GM21737 (cell line): ENCODE measurements at regions not wholly inside any gene's neighbourhood (a gene's known extent, or its start where the extent isn't known, plus 50 kb on each side); places are given as distances from the start of the nearest gene placed in this dataset.

ENCODE experiments used
- ATAC-seq: cut with Tn5 transposase; IDR thresholded peaks from one replicate; pipeline ENCODE4 v1.9.1; 2021; ENCODE audit warnings: mild to moderate bottlenecking, moderate library complexity; ENCODE audit not compliant: unreplicated experiment

DNA sequence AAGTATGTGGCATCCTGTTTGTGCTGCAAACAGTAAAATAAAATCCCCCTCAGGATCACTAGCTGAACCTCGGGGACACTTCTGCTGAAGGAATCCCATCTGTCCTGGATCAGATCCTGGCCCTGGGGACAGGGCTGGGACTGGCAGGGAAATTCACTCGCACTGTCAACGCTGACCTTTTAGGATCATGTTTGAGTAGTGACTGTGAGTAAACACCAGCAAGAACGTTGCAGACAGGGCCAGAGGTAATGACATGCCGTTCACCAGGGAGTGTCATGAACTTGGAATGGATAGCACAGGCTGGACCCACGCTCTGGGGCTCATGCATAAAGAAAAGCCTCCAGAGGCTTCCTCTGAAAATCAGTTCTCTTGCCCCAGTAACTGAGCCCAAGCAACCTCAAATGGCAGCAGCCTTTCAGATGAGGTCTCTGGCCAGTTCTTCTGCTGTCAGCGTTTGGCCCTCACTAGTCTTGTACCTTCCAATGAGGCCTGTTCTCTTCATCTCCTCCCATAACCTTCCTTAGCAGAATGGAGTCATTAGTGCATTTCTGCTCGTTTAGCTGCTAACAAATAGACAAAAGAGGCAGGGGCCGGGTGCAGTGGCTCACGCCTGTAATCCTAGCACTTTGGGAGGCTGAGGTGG lies 51.0 kb upstream of the BARX2 start:
- ATAC-seq = no peak

DNA sequence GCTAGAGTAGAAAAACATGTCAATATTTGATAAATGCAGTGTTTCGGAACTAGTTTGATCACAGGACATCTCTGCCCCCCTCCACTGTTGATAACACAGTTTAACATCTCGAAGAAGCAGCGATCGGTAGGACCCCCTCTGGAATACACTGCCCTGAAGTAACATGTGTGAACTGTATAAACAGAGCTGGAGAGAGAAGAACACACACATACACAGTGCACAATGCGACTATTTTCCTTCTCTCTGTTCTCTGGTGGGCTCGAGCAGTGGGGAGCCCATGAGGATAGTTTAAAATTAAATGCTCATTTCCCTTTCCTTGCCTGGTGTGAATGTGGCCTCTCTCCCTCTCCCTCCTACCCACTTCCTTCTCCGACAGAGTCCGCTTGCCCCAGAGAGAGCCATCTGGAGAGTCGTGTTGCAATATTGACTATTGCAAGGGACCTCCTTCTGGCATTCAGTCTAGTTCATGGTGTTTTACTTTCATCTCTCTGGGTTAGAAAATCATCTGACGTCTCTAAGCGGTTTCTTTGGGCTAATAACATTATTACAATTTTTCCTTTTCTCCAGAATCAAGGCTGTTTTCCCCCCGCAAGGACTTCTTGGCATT lies 51.6 kb upstream of the BARX2 start:
- ATAC-seq = no peak

DNA sequence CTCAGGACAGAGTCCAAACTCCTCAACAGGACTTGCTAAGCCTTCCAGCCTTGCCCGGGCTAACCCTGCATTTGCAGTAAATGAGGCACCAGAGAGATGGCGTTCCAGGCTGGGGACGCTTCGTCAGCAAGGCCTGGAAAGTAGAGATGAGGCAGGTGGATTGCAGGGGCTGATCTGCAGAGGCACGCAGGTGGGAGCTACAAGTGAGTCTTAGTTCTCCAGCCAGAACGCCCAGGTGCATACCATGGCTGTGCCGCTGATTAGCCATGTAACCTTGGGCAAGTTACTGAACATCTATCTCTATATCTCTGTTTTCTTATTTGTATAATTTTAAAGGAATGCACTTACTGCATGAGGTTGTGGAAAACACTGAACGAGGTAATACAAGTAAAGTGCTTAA lies 52.7 kb upstream of the BARX2 start:
- ATAC-seq = no peak

DNA sequence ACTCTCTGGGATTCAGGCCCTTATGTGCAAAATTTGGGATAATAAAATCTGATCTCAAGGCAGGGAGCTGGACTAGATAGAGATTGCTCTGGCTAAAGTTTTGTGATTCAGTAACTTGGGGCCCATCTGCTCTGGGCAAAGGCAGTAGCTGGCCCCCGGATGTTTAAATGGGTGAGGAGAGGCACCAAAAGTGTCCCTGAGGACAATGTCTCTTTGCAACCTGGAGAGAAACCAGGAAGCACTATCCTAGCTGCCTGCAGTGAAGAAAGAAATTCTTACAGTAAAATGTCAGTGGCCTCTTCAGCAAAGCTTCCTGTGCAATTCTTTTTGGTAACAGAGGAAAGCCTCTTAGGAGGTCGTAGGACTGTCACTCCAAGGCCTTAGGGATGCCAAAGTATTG lies 54.6 kb upstream of the BARX2 start:
- ATAC-seq = no peak

DNA sequence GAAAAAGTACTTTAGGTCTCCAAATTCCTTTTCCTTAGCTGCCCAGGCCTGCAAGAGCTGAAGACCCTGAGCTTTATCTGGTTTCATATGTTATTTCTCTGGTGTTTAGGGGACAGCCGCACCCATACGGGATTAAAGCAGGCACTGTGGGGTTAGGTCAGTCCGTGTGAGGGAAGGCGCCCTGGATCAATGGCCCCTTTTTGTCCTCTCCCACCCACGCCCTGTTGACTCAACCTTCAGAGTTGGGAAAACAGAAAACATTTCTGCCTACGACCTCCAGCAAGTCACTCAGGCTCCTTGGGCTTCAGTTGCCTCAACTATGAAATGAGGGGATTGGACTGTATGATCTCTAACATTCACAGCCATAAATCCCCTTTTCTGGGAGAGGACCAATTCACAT lies 55.2 kb upstream of the BARX2 start:
- ATAC-seq = no peak

DNA sequence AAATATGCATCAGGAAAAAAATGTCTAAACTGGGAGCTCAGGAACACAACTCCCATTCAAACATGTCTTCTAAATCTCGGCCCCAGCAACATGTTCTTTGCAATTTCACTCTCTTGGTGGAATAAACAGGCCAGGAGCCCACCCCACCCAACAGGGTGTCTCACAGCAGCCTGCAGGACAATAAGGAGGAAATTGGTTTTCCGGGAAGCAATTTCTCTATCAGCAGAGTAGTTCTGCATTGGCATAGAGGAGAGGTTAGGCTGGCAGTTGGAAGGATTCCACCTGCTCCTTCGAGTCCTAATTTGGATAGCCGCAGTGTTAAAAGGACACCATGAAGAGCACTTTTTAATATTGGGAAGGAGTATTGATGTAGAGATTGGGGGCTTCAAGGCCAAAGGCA lies 55.9 kb upstream of the BARX2 start:
- no peak for ATAC-seq

DNA sequence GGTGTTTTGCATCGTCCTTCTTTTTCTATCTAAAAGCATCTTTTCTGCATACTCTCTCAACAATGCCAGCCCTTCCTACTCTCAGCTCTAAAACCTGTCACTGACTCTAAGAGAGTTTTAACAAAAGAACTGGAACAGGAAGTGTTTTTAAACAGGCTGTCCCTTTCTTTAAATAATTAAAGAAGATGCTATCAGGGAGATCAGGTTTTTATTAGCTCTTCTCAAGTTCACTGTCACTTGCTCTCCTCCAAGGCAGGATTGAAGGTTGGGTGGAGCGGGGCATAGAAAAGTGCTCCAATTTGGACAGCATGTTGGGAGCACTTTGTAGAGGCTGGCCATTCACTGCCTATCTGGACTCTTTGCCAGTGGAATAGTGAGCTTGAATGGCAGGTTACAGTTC lies 56.4 kb upstream of the BARX2 start:
- ATAC-seq = no peak

DNA sequence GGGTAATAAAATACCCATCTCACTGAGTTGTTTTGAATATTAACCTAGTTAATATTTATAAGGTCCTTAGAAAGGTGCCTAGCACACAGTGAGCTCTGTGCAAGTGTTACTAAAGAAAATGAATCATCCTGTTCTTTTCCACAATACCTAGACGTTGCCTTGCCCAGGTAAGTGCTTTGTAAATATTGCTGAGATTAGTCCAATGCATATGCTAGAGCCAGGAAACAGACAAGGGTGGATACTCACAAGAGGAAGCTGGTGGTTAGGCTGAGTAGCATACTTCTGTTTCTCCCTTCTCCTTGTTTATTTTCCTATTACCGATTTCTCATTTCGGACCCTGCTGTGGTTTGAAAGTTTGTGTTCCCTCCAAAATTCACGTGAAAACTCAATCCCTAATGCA lies 58.1 kb upstream of the BARX2 start:
- no peak for ATAC-seq

DNA sequence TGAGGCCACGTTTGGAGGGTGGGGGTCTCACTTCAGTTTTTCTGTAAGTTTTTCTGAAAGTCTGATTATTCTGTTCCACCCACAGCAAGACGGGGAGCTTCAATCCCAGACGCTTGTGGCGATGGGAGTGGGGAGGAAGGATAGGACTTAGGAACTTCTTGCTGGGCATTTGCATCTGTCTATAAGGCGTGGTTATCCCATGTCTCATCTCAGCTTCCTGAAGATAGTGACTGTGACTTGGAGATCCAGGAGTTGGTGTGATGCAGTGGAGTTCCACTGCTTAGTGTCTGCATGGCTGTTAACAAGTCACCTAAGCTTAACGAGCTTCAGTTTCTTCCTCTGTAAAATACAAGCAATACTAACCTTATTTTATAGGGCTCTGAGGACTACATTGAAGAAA lies 58.9 kb upstream of the BARX2 start:
- ATAC-seq = no peak

DNA sequence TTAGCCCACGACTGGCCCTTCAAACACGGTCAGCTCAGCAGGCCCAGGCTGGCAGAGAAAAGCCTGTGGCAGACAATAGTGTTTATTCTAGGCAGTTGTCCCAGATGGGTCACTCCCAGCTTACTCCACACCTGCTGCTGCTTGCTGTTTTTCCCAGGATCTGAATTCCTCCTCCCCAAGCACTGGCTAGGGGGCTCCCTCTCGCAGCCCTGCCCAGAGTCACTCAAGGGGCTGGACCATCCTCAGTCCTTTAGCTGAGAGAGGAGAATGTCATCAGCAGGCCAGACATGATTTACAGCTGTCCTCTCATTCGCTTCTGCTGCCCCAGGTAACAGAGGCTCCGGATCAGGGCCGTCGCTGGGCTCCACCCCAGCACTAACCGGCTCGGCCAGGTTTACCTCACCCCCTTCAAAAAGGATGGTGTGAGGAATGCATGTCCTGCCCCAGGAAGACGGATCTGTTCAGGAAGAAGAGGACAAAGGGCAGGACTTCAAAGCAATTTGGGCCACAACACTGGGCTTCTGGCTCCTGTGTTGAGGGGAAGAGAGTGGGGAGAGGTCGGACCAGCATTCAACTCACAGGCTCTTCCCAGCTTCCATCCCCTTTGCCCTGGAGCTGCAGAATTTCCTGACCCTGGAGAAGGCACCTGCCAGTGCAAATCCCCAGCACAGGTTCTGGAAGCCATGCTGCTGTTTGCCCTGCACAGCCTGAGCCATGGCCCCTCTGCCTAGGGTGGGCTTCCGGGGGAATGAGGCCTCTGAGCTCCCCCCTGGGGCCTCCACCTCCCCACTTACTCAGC lies 59.7 kb upstream of the BARX2 start:
- no peak for ATAC-seq

DNA sequence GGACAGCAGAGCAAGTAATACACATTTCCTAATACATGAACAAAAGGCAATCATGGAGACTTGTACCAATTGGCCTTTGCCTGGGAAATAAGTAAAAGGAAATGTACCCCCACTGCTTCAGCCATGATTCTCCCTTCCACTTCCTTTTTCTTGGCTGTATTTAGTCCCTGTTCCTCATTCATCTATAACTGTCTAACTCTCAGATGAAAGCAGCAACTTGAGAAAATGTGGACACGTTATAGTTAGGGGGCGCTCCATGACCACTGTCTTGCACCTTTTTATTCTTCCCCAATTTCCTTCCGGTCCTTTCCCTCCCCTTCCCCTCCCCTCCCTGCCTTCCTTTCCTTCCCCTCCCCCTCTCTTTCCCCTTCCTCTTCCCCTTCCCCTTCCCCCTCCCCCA lies 61.3 kb upstream of the BARX2 start:
- ATAC-seq = no peak

DNA sequence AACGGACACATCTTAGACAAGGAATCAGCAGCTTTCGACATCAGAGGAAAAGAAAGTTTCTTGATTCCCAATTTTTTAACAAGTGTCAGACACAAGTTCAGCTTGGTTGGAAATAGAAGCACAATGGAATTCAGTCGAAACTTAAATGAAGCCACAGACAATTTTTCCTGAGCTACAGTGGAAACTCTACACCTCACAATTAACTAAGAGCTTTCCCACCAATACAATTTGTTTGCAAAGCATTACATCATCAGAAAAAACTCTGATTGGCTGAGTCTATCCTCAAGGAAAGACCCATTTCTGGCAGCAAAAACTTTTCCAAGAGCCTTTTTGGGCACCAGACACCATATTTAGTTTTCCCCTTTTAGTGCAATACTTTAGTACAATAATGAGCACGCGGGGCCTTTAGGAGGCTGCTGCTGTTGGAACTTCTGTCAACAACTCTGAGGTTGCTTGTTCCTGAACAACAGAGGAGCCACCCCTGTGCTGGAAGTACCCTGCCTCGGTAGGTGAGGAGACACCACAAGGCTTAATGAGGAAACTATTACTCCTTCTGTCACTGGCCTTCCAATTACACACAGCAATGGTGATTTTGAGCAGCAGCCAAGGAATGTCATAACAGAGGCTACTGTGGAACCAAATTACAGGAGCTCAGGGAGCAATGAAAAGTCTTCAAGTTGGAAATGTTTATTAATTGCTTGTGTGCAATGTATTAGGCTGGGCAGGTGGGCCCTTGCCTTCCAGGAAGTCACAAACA lies 61.9 kb upstream of the BARX2 start:
- no peak for ATAC-seq

DNA sequence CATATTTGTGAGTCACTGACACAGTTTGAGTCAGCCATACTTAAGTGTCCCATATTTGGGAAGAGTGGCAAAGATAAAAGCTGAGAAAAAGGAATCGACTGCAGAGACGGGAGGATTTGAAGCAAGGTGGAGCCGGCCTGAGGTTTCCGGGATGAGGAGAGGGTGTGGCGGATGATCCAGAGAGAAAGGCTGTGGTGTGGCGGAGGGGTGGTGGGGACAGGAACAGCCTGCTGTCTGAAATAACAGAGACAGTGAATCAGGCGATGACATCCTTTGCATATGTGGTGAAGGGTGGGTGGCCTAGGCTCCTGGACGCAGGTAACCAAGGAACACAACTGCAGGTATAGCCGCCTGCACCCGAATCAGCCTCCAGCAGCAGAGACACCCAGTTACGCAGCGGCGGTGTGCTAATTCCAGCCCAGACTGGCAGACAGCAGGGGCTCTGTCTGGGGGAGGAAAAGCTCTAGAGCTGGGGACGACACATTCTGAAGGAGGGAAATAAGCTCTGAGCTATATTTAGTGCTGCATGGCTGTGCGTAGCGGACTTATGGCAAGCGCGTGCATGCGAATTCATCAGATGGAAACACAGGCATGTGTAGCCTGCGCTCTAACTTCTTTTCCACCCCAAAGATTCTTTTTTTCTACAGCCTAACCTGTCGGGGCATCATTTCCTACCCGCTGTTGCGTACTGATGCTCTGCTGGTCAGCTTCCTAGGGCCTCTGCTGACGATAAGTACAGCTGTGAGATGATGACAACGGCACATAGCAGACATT lies 62.7 kb upstream of the BARX2 start:
- ATAC-seq = no peak

DNA sequence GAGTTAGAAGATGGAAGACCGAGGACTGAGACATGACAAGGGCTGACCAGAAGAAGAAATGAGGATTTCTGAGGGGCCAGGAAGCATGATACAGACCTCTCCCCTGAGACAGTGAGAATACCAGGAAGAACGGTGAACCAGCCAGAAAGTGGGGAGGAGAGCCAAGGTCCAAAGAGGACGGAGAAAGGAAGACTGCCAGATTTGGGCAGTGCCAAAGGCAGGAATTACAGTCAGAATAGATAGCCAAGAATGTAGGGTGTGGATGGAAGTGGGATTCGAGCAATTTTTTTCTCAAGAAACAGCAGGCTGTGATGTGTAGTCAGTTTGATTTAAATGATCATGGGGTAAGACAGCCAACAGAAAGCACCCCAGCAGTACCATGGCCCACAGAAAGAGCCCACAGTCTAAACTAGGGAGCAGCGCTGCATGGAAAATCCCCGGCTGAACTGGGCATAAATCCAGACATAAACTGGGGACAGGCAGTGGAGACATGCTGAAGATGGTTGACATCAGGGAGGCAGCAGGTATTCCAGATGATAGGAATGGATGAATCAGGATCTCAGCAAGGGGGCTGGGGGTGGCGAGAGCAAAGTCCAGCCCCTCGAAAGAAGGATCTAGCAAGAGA lies 67.3 kb upstream of the BARX2 start:
- ATAC-seq = no peak

DNA sequence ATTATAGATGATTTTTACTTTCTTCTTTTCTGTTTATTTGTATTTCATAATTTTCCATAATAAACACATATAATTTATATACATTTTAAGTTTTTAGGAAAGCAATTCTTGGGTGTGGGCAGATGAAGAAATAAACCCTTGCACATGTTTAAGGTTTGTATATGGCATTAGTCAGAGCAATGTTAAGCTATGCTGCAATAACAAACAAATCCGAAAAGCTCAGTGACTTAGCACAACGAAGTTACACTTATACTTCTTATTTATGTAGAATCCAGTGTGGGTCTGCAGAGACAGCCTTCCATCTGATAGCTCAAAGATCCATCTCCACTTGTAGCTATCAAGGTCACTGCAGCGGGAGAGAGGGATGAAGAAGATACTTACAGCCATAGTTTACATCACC lies 68.5 kb upstream of the BARX2 start:
- ATAC-seq = no peak

DNA sequence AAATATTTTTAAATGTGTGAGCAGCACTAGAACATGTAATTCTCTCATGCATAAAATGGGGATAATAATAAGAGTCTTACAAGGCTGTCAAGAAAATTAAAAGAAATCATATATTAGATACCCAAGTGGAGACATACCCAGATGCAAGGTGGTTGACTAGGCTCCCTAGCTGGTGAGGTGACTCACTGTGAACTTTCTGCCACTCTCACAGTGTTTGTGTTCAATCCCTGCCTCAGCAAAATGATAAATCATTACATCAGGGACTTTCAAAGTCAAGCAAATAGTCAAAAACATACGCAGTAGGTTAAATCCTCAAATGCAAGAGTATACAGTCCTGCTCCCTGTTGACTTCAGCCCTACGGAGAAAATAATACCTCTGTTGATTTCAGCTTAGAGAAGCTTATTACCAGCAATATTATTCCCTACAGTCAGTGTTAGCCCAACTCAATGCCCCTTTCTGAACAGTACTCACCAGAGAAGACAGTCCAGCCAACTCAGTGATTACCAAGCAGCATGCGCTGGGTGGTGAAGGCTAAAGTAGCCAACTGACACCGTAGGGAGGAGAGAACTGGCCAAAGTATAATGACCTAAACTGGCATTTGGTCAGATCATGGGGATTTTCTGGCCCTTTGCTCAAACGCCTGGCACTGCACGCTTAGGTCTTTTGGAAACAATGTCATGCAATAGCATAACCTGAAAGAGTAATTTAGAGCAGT lies 73.1 kb upstream of the BARX2 start:
- no peak for ATAC-seq

DNA sequence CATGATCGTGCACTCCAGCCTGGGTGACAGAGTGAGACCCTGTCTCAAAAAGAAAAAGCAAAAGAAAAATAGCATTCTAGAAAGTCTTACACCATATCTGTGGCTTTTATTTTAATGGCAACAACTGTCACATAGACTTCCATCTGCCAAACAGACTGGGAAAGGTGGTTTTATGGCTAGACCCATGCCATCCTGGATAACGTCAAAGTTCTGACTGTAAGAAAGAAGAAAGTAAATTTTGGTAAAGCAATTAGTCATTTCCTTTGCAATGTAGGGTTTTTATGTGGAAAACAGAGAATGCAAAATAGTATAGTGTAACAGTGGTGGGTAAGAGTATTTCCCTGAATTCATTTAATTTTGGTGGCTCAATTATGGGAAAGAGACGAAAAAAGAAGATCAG lies 75.5 kb upstream of the BARX2 start:
- ATAC-seq = no peak

DNA sequence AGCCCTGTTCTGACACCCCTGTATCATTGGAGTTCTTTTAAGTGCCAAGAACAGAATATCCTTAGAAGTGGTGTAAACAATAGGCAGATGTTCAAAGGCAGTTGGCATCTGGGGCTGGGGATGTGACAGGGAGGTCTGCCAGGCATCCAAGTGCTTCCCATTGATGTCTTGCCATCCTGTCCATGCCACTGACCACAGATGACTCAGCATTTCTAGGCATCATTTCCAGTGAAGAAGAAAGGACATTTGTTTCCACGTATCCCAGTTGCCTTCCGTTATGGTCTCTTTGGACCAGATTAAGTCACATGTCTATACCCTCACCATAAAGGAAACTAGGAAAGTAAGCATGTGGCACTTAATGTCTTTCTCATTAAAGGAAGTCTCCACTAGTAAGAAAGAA lies 76.7 kb upstream of the BARX2 start:
- no peak for ATAC-seq

DNA sequence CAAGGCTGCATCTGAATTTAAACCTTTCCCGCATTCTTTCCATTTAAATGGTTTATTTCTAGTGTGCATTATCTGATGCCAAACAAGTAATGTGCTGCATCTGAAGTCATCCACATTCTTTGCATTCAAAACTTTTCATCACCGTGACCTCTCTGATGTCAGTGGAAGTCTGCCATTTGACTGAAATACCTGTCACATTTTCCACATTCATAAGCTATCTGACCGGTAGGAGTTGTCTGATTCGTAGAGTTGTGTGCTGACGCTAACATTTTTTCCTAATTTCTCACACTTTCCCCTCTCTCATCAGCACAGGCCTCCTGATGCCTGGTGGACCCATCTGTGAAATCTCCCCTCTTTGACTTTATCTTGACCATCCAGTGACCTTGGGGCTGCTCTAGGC lies 79.9 kb upstream of the BARX2 start:
- ATAC-seq = no peak

DNA sequence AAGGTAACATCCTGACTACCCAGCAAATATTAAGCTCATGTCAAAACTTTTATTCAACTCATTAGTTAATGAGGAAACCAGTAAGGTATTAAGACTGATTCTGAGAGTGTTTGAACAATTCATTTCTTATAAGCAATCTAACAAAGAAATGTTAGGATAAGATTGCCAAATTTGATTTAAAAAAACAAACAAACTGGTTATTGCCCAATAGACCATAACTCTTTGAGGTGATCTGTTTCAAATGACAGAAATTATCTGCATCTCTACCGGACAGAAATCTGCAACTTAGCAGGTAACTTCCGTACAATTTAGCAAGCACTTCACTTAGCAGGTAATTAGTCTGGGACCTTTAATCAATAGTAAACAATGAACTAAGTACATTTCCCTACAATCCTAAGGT lies 82.9 kb upstream of the BARX2 start:
- ATAC-seq = no peak
